Liver (tissue), 8 donors: ENCODE measurements at regions not wholly inside any gene's neighbourhood (a gene's known extent, or its start where the extent isn't known, plus 50 kb on each side); places are given as distances from the start of the nearest gene placed in this dataset.

Experiments
- DNase-seq: peaks from one replicate; pipeline ENCODE4 v3.0.0-alpha.2; 2017; ENCODE audit warnings: low spot score
- H3K27ac ChIP-seq, 2 donors: one replicate each; pipeline ENCODE4 v1.7.0; 2013; ENCODE audit warnings: inconsistent platforms in 2 of 2, low read length in 2 of 2, control low read depth in 1 of 2, low read depth in 1 of 2, mild to moderate bottlenecking in 1 of 2
- H3K27me3 ChIP-seq, 4 donors: one replicate each; pipeline versions ENCODE4 v1.6.1 to v1.7.0; 2013; ENCODE audit warnings: low read length in 3 of 4, inconsistent platforms in 1 of 4, mild to moderate bottlenecking in 1 of 4, moderate library complexity in 1 of 4; ENCODE audit not compliant: control insufficient read depth in 4 of 4, insufficient read depth in 4 of 4
- H3K36me3 ChIP-seq, 4 donors: one replicate each; pipeline versions ENCODE4 v1.6.1 to v1.7.0; 2013; ENCODE audit warnings: low read length in 3 of 4, mild to moderate bottlenecking in 3 of 4, low read depth in 1 of 4, moderate library complexity in 1 of 4; ENCODE audit not compliant: control insufficient read depth in 4 of 4, insufficient read depth in 3 of 4
- H3K4me1 ChIP-seq, 4 donors: one replicate each; pipeline versions ENCODE4 v1.6.1 to v1.7.0; 2013; ENCODE audit warnings: low read length in 3 of 4, mild to moderate bottlenecking in 3 of 4, moderate library complexity in 1 of 4; ENCODE audit not compliant: control insufficient read depth in 4 of 4, insufficient read depth in 4 of 4
- H3K4me3 ChIP-seq, 3 donors: one replicate each; pipeline versions ENCODE4 v1.6.1 to v1.7.0; 2013; ENCODE audit warnings: low read length in 3 of 3, control low read depth in 1 of 3, low read depth in 1 of 3, mild to moderate bottlenecking in 1 of 3
- H3K9ac ChIP-seq, 2 donors: one replicate each; pipeline ENCODE4 v1.7.0; 2013; ENCODE audit warnings: low read length in 2 of 2, mild to moderate bottlenecking in 2 of 2, moderate library complexity in 2 of 2, control low read depth in 1 of 2, low read depth in 1 of 2
- H3K9me3 ChIP-seq, 4 donors: one replicate each; pipeline versions ENCODE4 v1.6.1 to v1.7.0; 2013; ENCODE audit warnings: low read length in 3 of 4; ENCODE audit not compliant: control insufficient read depth in 4 of 4
- CTCF ChIP-seq: fragments of 150-350 bp; IDR thresholded peaks from 2 replicates; pipeline ENCODE4 v1.5.1; 2017; ENCODE audit warnings: improper control_type of control experiment, low read depth, low read length; ENCODE audit not compliant: missing input control
- FOXA1 ChIP-seq: IDR thresholded peaks from 2 replicates; pipeline ENCODE4 v1.6.1; 2016; ENCODE audit warnings: antibody characterized with exemption
- FOXA2 ChIP-seq: IDR thresholded peaks from 2 replicates; pipeline ENCODE4 v1.6.1; 2016; ENCODE audit warnings: antibody characterized with exemption
- GABPA ChIP-seq, 2 donors: IDR thresholded peaks in 1 of 2; conservative IDR thresholded peaks in 1 of 2; 2 replicates each; pipeline ENCODE4 v1.6.1; 2016; ENCODE audit warnings: antibody characterized with exemption in 2 of 2, mild to moderate bottlenecking in 1 of 2, moderate library complexity in 1 of 2
- HNF4G ChIP-seq: IDR thresholded peaks from 2 replicates; pipeline ENCODE4 v1.6.1; 2016; ENCODE audit warnings: antibody characterized with exemption
- NR2F2 ChIP-seq: IDR thresholded peaks from 2 replicates; pipeline ENCODE4 v1.6.1; 2016; ENCODE audit warnings: antibody characterized with exemption
- REST ChIP-seq: IDR thresholded peaks from 2 replicates; pipeline ENCODE4 v1.6.1; 2016; ENCODE audit warnings: antibody characterized with exemption, mild to moderate bottlenecking
- SP1 ChIP-seq: IDR thresholded peaks from 2 replicates; pipeline ENCODE4 v1.6.1; 2018; ENCODE audit warnings: antibody characterized with exemption, mild to moderate bottlenecking
- TAF1 ChIP-seq: conservative IDR thresholded peaks from 2 replicates; pipeline ENCODE4 v1.6.1; 2016; ENCODE audit warnings: antibody characterized with exemption, mild to moderate bottlenecking
- YY1 ChIP-seq: IDR thresholded peaks from 2 replicates; pipeline ENCODE4 v1.6.1; 2016; ENCODE audit warnings: antibody characterized with exemption, mild to moderate bottlenecking
- ZBTB33 ChIP-seq: IDR thresholded peaks from 2 replicates; pipeline ENCODE4 v1.6.1; 2016; ENCODE audit warnings: antibody characterized with exemption
- WGBS: extraction: QIAGEN DNeasy Blood & Tissue Kit; methylation state at CpG from one replicate; pipeline ENCODE4 v1.1.7; 2013; 5-methylcytosine and 5-hydroxymethylcytosine counted together
- donor health status: healthy.
- donor health status: healthy.
- donor health status: healthy.
- donor health status: healthy.
- donor health status: healthy.

- H3K9me3 ChIP-seq: no peaks in the 10 kb centered on the region
- no peak overlapping the region for H3K9ac ChIP-seq
- TF ChIP-seq YY1: no peak
- TF ChIP-seq NR2F2: no peak
- TF ChIP-seq HNF4G: no peak
- TF ChIP-seq REST: no peak
- TF ChIP-seq FOXA1: no peak
- no peak for TF ChIP-seq FOXA2
- TF ChIP-seq ZBTB33: no peak
- H3K36me3 ChIP-seq: no peaks in the 10 kb centered on the region
- H3K27me3 ChIP-seq: no peaks in the 10 kb centered on the region
- no peak overlapping the region for H3K27ac ChIP-seq
- 69% methylated on average over 4 of the region's 4 CpGs for WGBS
- no peaks in the 10 kb centered on the region for H3K4me1 ChIP-seq
- DNase-seq: no peak
- H3K4me3 ChIP-seq: no peak overlapping the region
Observed at GRCh38 chr7:50213622-50214017, 90.9 kb upstream of the IKZF1 start.

- no peaks in the 10 kb centered on the region for H3K4me1 ChIP-seq
- no peak overlapping the region for H3K4me3 ChIP-seq
- no peak overlapping the region for H3K9ac ChIP-seq
- no peaks in the 10 kb centered on the region for H3K27me3 ChIP-seq
- WGBS: 79% methylated on average over 15 of the region's 15 CpGs
- no peaks in the 10 kb centered on the region for H3K9me3 ChIP-seq
- TF ChIP-seq TAF1 (no peak), CTCF (no peak), SP1 (no peak)
- no peak for DNase-seq
- H3K36me3 ChIP-seq: no peaks in the 10 kb centered on the region
- H3K27ac ChIP-seq: no peak overlapping the region
Observed at GRCh38 chr7:50212666-50213621, 91.6 kb upstream of the IKZF1 start.

- TF ChIP-seq GABPA (IDR thresholded peaks at IDR 0.05 in 1 of 2, conservative IDR thresholded peaks at IDR 0.05 in 1 of 2): no peak
- 69% methylated on average over 10 of the region's 10 CpGs for WGBS
- Histone ChIP-seq H3K27me3 (no peaks in the 10 kb centered on the region), H3K4me3 (no peak overlapping the region), H3K27ac (no peak overlapping the region), H3K36me3 (no peaks in the 10 kb centered on the region), H3K9me3 (no peaks in the 10 kb centered on the region), H3K9ac (no peak overlapping the region), H3K4me1 (no peaks in the 10 kb centered on the region)
- DNase-seq: no peak
Observed at GRCh38 chr7:50212016-50212325, 92.5 kb upstream of the IKZF1 start.
